GM21723 (cell line): ENCODE measurements at regions not wholly inside any gene's neighbourhood (a gene's known extent, or its start where the extent isn't known, plus 50 kb on each side); places are given as distances from the start of the nearest gene placed in this dataset.

Experiments
- ATAC-seq: cut with Tn5 transposase; IDR thresholded peaks from one replicate; pipeline ENCODE4 v1.9.1; 2021; ENCODE audit warnings: mild to moderate bottlenecking, moderate library complexity; ENCODE audit not compliant: unreplicated experiment

DNA sequence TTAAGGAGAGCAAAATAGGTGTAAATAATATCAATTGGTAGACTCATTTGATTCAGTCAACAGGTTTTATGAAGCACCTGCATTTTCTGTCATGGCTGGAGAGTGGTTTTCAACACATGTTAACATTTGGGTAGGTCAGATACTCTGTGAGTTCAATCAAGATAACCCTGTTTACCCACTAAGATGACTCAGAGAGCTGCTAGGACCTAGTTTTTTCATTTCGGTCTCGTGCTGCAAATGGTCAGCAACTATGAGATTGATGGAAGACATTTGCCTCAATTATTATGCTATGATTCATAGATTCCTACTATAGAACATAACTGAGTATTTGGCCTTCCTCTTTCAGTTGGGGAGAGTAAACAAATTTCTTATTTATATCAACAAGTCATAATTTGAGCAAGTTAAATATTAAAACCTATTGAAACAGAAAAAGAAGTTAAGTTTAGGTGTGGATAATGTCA, 391.4 kb upstream of the CITED2 start:
- no peak for ATAC-seq

DNA sequence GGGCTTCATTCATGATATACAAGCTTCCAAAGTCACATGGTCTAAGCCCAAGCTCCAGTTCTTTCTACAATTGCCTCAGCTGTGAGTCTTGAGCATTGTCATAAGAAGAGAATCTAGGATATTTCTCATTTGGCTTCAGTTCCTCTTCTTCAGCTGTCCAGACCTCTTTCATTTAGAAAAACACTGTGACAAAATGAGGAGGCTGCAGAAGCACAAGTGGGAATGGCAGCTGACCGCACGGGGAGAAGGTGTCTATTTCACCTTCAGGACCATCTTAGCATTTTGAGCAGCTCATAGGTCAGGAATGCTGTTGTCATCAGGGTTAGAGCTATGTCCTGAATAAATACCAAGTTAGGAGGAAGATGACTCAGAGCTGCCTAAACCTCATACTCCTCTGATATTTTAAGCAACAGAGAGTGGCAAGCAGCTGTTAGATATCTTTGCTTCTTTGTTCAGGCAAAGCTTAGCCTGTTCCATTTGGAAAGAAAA, 390.1 kb upstream of the CITED2 start:
- ATAC-seq: peak; percentile 91

DNA sequence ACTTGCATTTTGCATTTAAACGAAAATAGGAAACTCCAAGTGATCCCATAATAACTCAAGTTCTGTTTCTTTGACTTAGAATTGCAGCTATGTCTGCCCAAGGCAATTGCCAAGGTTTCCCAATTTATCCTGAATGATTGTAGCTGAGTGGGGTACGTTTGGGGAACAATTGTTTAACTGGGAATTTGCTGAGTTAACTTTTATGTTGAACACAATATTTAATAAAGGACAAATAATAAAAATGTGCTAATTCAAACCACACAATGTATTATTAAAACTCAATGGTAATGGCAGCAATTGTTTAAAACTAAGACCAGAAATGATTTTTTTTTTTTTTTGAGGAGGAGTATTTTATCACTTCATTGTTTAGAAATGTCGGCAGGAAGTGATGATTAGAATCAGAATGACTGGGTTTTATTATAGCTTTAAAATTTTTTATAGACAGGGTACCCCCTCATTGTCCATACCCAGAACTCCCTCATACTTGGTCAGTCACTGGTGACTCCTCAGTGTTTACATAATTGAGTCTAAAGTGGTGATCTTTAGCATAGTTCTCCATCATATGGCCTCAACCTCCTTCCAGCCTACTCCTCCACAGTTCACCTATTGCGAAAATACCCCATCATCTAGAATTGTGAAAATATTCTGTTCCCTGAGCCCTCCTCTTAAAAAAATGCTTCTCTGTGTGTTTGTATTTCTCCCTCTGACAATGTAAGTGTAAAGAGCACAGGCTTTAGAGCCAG, 389.2 kb upstream of the CITED2 start:
- ATAC-seq: no peak

- peak; percentile 42 for ATAC-seq
These were observed 388.2 kb upstream of the CITED2 start for GRCh38 chr6:139762587-139763031.

- no peak for ATAC-seq
These were observed 385.7 kb upstream of the CITED2 start for GRCh38 chr6:139760128-139760527.

GRCh38 chr6:139759086-139759485, 384.6 kb upstream of the CITED2 start:
- ATAC-seq: no peak

DNA sequence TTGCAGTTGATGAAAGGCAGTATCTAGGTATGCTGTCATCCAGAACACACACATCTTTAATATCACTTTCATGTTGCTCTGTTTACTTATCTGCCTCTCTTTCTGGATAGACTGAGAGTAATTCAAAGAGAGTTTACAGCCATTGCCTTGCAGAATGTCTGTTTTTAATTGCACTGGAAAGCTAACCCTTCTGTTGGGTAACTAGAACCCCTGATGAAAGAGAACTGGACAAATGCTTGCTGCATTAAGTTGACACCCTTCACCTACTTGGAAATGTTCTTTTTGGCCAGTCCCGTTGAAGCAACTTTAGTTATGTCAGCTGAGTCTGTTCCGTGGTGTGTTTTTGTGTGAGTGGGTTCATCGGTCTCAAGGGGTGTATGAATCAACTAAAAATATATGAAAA, 383.8 kb upstream of the CITED2 start:
- ATAC-seq: no peak

DNA sequence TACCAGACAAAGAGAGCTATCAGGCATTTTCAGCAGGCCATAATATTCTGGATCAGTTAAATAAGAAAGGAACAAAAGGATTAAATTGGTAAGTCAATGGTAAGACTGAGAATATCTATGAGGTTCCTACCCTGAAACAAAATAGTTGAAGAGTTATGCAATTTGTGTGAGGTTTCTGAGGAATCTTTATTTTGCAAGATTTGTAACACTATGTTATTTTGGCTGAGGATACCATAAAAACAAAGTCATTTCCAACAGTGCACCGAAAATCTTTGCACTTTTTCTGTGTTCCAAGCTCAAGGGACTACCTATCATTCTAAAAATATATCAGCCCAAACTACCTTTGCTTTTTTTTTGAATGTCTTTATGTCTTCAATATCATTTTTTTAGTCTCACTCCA, 383.3 kb upstream of the CITED2 start:
- no peak for ATAC-seq

DNA sequence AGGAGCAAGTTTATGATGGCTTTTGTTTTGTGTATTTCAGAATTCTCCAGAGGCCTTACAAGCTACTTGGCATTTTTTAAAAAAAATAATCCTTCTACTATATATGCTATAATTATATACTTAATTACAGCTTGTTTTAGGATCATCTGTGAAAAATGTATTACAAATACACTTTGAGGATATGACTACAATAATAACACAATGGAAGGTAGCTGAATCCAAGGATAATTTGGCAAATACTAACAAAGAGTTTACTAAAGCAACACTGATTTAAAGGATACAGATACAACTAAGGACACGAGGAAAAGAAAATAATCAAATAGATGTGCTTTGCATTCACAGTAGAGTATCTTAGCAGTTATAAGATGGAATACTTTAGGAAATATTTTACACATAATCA, 381.9 kb upstream of the CITED2 start:
- no peak for ATAC-seq

DNA sequence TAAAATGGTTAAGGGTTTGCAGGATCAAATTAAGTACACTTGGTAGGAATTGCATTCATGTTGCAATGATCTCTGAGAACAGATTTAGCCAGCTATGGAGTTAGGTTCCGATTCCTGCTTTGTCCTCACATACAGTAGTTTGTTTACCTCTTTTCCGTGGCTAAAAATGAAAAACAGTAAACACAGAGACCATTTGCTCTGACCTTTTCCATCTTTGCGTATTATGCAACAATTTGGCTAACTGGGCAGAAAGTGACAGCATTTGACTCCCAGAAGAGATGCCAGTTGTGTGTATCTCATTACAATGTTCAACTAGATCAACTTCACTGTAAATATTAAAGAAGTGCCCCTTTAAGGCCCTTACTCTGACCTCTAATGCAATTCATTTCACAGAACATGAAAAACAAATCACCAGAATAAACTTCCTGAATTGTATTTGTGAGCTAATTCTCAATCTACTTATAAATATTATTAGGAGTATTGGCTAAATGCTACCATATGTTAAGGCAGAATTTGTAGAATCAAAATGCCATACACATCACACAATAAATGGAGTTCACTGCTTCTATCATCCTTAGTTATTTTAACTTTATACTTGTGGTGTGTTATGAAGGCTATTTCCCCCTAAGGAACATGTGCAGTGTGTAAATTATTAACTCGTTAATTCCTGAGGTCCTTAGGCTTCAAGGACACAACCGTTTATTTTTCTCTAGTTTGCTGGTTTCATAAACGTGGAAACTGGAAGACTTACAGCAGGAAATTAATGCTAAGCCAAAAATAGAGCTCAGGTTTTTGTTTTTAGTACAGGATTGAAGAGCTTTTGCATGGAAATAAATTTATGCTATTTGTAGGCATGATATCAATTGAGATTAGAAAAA, 380.7 kb upstream of the CITED2 start:
- no peak for ATAC-seq

- no peak for ATAC-seq
These were observed 378.9 kb upstream of the CITED2 start for GRCh38 chr6:139753198-139753861.

DNA sequence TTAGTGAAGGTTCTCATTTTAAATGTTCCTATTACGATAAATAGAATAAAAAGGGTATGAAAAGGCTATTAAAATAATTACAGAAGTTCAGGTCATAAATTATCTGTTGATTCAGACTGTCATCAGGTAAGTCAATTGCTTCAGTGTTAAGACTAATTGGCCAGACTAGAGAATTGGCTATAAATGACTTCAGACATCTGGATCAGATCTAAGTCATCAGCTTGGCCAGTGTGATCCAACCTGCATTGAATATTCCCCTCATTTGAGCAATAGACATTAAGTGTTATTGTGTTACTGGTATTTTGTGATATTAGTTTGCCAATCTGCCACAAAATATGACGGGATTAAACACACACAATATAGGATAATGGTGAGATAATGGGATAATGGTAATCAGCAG, 377.6 kb upstream of the CITED2 start:
- no peak for ATAC-seq

DNA sequence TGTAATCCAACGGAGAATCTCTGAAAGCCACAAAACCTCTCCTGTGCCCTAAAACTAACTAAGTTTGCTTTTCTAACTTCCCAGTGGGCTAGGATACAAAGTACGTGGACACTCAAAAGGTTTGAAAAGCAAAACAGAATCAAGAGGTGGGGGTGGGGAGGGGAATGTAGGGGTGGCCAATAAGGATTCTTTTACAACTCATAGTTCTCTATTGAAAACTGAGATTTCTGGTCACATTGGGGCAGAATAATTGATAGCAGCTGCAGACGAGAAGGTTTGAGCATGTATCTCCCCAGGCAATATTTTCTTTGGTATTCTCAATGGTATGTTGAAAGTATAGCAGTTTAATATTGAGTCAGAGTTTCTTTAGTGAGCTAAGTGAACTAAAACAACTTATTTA, 376.7 kb upstream of the CITED2 start:
- no peak for ATAC-seq

GRCh38 chr6:139748353-139749146, 374.1 kb upstream of the CITED2 start:
- no peak for ATAC-seq

GRCh38 chr6:139747154-139747553, 372.7 kb upstream of the CITED2 start:
- no peak for ATAC-seq

- ATAC-seq: no peak
These were observed 370.4 kb upstream of the CITED2 start for GRCh38 chr6:139744891-139745290.

GRCh38 chr6:139743664-139744437, 369.4 kb upstream of the CITED2 start:
- no peak for ATAC-seq

- no peak for ATAC-seq
These were observed 368.2 kb upstream of the CITED2 start for GRCh38 chr6:139742671-139743070.

DNA sequence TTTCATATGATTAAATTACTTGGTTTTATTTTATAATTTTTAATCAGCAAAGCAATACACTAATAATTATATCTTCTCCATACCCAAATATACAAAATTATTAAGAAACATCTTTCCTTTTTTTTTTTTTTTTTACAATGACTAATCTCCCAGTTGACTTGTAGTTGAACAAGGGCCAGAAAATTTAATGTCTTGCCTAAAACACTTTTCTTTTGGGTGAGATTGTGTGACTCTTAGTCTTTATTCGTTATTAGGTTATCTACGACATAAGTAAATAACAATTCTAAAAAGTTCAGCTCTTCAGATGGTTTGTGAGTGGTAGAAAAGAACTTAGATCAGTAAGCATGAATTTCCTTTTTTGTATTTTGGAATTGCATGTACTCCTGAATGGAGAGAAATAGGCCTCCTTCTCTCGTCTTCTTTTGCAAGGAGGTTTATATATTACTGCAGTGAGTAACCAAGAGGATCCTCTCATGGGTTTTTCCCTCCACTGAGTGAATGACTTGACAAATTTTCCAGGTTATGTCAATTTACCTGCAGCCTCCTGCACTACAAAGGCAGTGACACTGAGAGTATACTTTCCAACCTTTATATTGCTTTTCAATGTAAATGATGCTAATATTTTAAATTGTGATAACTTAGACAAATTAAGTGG, 364.5 kb upstream of the CITED2 start:
- no peak for ATAC-seq
